HL-60 (cell line): ENCODE measurements at regions not wholly inside any gene's neighbourhood (a gene's known extent, or its start where the extent isn't known, plus 50 kb on each side); places are given as distances from the start of the nearest gene placed in this dataset.

Experiments used
- CTCF ChIP-seq: IDR thresholded peaks from one replicate; pipeline ENCODE4 v1.5.1; 2011; ENCODE audit warnings: low read length, control low read depth, inconsistent platforms; ENCODE audit not compliant: insufficient read depth
- GABPA ChIP-seq: IDR thresholded peaks from 2 replicates; pipeline ENCODE4 v1.6.1; 2012; ENCODE audit warnings: low read depth
- POLR2AphosphoS5 ChIP-seq: IDR thresholded peaks from 2 replicates; pipeline ENCODE4 v1.6.1; 2012; ENCODE audit warnings: low read depth
- REST ChIP-seq: IDR thresholded peaks from 2 replicates; pipeline ENCODE4 v1.6.1; 2012; ENCODE audit warnings: low read depth; ENCODE audit not compliant: insufficient replicate concordance

- TF ChIP-seq CTCF, result no peak
- TF ChIP-seq GABPA, result no peak
- TF ChIP-seq REST, result no peak
- TF ChIP-seq POLR2AphosphoS5, result no peak
Observed at GRCh38 chr3:187998611-187999010, 155.3 kb upstream of the LPP start.
